Tibial artery (tissue), 4 donors: ENCODE measurements at regions not wholly inside any gene's neighbourhood (a gene's known extent, or its start where the extent isn't known, plus 50 kb on each side); places are given as distances from the start of the nearest gene placed in this dataset.

Experiments
- DNase-seq, 2 donors: peaks; one replicate each; pipeline ENCODE4 v3.0.0-alpha.2; 2019
- H3K27ac ChIP-seq, 2 donors: fragments of 200-600 bp; sonication (generic) in 1 of 2; 1 replicate in 1 of 2; 2 replicates in 1 of 2; pipeline ENCODE4 v1.5.1; 2018 to 2019; ENCODE audit warnings: mild to moderate bottlenecking in 1 of 2
- H3K27me3 ChIP-seq, 2 donors: fragments of 200-600 bp; sonication (generic) in 1 of 2; one replicate each; pipeline versions ENCODE4 v1.5.1 to v1.6.0; 2016 to 2019
- H3K36me3 ChIP-seq, 3 donors: fragments of 200-600 bp; sonication (generic) in 2 of 3; one replicate each; pipeline ENCODE4 v1.5.1; 2016 to 2019; ENCODE audit warnings: mild to moderate bottlenecking in 2 of 3
- H3K4me1 ChIP-seq, 4 donors: fragments of 200-600 bp; sonication (generic) in 2 of 4; 1 replicate in 3 of 4; 2 replicates in 1 of 4; pipeline ENCODE4 v1.5.1; 2016 to 2019
- H3K4me3 ChIP-seq, 2 donors: fragments of 200-600 bp; sonication (generic) in 1 of 2; 1 replicate in 1 of 2; 2 replicates in 1 of 2; pipeline ENCODE4 v1.5.1; 2018 to 2019; ENCODE audit warnings: mild to moderate bottlenecking in 2 of 2
- H3K9me3 ChIP-seq, 3 donors: fragments of 200-600 bp; sonication (generic) in 1 of 3; one replicate each; pipeline ENCODE4 v1.5.1; 2016 to 2019
- intact Hi-C: fragments of 100-400 bp; cut with DNase I; formaldehyde crosslinking; loops from one replicate; pipeline ENCODE4 v1.15.0; 2023; ENCODE audit warnings: low total_unique reads
- TF ChIP-seq, protein P1 (sequence below), 2 experiments: fragments of 200-600 bp in 1 of 2; fragments of 450-650 bp in 1 of 2; IDR thresholded peaks; one replicate each; pipeline ENCODE4 v1.5.1; 2017 to 2019; ENCODE audit warnings: antibody characterized with exemption in 2 of 2, mild to moderate bottlenecking in 1 of 2, moderate library complexity in 1 of 2

DNA sequence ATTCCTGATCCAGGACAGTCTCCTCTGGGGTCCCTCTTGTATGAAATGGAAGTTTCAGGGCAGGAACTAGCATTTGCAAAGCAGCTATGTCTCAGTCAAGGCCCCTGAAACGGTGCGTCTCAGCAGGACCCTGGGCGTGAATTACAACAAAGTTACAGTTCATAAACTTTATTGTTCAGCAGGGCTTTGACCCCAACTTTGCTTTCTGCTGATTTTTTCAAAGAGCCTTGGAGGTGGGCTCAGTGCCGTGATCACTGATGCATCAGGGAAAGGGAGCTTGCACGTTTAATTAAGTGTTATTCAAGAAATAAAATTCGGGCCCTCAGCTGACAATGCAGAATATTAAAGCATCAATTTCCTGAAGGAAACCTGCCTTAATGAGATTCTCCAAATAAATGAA, 260.1 kb upstream of the C16orf82 start:
- no peak for DNase-seq
- Histone ChIP-seq H3K9me3 (no peaks in the 10 kb centered on the region), H3K27me3 (no peaks in the 10 kb centered on the region), H3K36me3 (no peaks in the 10 kb centered on the region), H3K27ac (no peak overlapping the region), H3K4me1 (no peaks in the 10 kb centered on the region), H3K4me3 (no peak overlapping the region)
- TF ChIP-seq, protein P1, sequence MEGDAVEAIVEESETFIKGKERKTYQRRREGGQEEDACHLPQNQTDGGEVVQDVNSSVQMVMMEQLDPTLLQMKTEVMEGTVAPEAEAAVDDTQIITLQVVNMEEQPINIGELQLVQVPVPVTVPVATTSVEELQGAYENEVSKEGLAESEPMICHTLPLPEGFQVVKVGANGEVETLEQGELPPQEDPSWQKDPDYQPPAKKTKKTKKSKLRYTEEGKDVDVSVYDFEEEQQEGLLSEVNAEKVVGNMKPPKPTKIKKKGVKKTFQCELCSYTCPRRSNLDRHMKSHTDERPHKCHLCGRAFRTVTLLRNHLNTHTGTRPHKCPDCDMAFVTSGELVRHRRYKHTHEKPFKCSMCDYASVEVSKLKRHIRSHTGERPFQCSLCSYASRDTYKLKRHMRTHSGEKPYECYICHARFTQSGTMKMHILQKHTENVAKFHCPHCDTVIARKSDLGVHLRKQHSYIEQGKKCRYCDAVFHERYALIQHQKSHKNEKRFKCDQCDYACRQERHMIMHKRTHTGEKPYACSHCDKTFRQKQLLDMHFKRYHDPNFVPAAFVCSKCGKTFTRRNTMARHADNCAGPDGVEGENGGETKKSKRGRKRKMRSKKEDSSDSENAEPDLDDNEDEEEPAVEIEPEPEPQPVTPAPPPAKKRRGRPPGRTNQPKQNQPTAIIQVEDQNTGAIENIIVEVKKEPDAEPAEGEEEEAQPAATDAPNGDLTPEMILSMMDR (IDR thresholded peaks at IDR 0.05), result no peak
- intact Hi-C loops, result no loop called here

DNA sequence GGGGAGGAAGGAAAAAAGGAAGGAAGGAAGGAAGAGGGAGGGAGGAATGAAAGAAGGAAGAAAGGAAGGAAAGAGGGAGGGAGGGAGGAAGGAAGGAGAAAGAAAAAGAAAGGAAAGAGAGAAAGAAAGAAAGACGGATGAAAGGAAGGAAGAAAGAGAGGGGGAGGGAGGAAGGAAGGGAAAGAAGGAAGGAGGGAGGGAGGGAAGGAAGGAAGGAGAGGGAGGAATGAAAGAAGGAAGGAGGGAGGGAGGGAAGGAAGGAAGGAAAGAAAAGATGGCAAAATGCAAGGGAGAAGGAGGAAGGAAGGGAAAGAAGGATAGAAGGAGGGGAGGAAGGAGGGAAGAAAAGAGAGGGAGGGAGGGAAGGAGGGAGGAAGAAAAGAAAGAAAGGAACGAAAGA, 257.3 kb upstream of the C16orf82 start:
- Histone ChIP-seq H3K27me3 (no peaks in the 10 kb centered on the region), H3K9me3 (no peaks in the 10 kb centered on the region), H3K36me3 (no peaks in the 10 kb centered on the region), H3K4me3 (no peak overlapping the region), H3K4me1 (no peaks in the 10 kb centered on the region), H3K27ac (no peak overlapping the region)
- no peak for DNase-seq
- TF ChIP-seq, protein P1 (IDR thresholded peaks at IDR 0.05), result no peak
- intact Hi-C loops, result no loop called here

DNA sequence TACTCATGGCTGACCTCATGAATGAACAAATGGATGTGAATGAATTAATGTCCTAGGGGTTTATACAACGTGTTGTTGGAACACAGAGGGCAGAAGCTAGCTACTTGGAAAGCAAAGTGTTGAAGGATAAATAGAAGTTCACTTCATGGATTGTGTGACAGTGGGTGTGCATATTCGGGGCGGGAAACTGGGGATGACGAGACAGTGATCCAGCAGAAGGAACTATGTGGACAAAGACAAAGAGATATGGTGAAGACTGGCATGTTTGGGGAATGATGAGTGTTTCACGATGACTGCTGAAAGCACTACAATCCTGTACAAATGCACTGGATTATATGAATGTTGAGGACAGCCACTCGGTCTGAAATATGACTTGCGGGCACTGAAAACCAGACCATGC, 250.5 kb upstream of the C16orf82 start:
- intact Hi-C loops, result no loop called here
- TF ChIP-seq, protein P1 (IDR thresholded peaks at IDR 0.05), result no peak
- Histone ChIP-seq H3K4me1 (no peaks in the 10 kb centered on the region), H3K36me3 (no peaks in the 10 kb centered on the region), H3K27me3 (peaks cover 0 to 5% of the 10 kb centered on the region in 2 donors), H3K27ac (no peak overlapping the region), H3K9me3 (no peaks in the 10 kb centered on the region), H3K4me3 (no peak overlapping the region)
- DNase-seq, result no peak

- no peak for DNase-seq
- Histone ChIP-seq H3K4me1 (no peaks in the 10 kb centered on the region), H3K36me3 (no peaks in the 10 kb centered on the region), H3K27ac (no peak overlapping the region), H3K4me3 (no peak overlapping the region), H3K27me3 (peaks cover 0 to 5% of the 10 kb centered on the region in 2 donors), H3K9me3 (no peaks in the 10 kb centered on the region)
- TF ChIP-seq, protein P1 (IDR thresholded peaks at IDR 0.05), result no peak
- intact Hi-C loops, result no loop called here
Measured at GRCh38 chr16:26816885-26817571, 249.7 kb upstream of the C16orf82 start.

DNA sequence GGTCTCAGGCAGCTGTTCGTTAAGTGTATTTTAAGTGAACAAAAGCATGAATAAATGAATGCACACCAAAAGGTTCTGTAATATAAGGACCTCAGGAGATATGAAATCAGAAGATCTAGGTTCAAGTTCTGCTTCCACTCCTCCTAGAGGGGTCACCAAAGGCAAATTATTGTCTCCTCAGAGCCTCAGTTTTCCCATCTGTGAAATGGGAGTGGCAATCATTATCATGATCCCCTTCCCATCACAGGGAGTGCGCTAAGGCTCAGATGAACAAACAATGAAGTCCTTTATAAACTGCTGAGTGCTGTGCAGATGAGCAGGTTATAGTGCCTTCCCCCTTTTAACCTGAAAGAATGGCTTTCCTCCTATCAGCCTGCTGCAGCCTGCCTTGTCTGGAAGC, 248.3 kb upstream of the C16orf82 start:
- Histone ChIP-seq H3K27ac (no peak overlapping the region), H3K9me3 (no peaks in the 10 kb centered on the region), H3K36me3 (no peaks in the 10 kb centered on the region), H3K27me3 (peaks cover 0 to 5% of the 10 kb centered on the region in 2 donors), H3K4me3 (no peak overlapping the region), H3K4me1 (no peaks in the 10 kb centered on the region)
- TF ChIP-seq, protein P1 (IDR thresholded peaks at IDR 0.05), result no peak
- DNase-seq, result no peak
- intact Hi-C loops, result no loop called here

DNA sequence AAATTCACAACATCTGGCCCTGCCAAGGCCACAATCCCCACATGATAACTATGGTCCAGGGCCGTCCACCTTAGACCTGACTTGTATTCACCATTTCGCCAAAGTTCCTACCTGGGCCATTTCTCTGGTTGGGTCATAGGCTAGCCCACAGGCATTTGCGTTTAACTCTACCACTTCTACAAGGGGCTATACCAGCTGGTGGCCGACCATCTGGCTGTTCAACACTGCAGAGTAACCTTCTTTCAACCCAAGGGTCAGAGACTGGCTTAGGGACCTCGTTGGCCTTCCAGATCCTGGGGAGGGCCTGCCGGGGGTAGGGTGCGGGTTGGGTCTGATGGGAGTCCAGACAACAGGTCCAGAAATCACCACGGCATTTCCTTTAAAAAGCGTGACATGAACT, 242.3 kb upstream of the C16orf82 start:
- TF ChIP-seq, protein P1 (IDR thresholded peaks at IDR 0.05), result no peak
- Histone ChIP-seq H3K4me3 (no peak overlapping the region), H3K9me3 (no peaks in the 10 kb centered on the region), H3K4me1 (no peaks in the 10 kb centered on the region), H3K36me3 (no peaks in the 10 kb centered on the region), H3K27me3 (peaks cover 0 to 11% of the 10 kb centered on the region in 2 donors), H3K27ac (no peak overlapping the region)
- DNase-seq, result no peak
- intact Hi-C loops, result no loop called here
